Renal pelvis (tissue), 1 donor: ENCODE measurements at regions not wholly inside any gene's neighbourhood (a gene's known extent, or its start where the extent isn't known, plus 50 kb on each side); places are given as distances from the start of the nearest gene placed in this dataset.

Experiments used
- DNase-seq: peaks from one replicate; pipeline ENCODE4 v3.0.0-alpha.2; 2013

GRCh38 chr21:27023186-27023585, 56.3 kb upstream of the ADAMTS5 start:
- DNase-seq: no peak

GRCh38 chr21:27021801-27022200, 54.9 kb upstream of the ADAMTS5 start:
- DNase-seq: no peak

GRCh38 chr21:27021046-27021445, 54.2 kb upstream of the ADAMTS5 start:
- no peak for DNase-seq

- DNase-seq: no peak
These were observed 50.4 kb upstream of the ADAMTS5 start for GRCh38 chr21:27017246-27017645.
